MCF 10A (cell line): ENCODE measurements at regions not wholly inside any gene's neighbourhood (a gene's known extent, or its start where the extent isn't known, plus 50 kb on each side); places are given as distances from the start of the nearest gene placed in this dataset.

ENCODE experiments used
- BruUV-seq: library from RNA; stranded (reverse); fragments of 400-500 nt; replicated peaks from 2 replicates; lab custom pipeline; 2021; lab: Mats Ljungman, UMichigan
- CTCF ChIA-PET: fragments of 300-600 bp; sonication (Branson Sonifier 250); formaldehyde crosslinking; extraction: SDS; loops from one replicate; lab custom pipeline; 2021; ENCODE audit warnings: antibody characterized with exemption, inconsistent platforms; lab: Yijun Ruan, JAX
- POLR2A ChIA-PET: fragments of 300-600, 350-650 bp; sonication (Branson Sonifier 250); formaldehyde crosslinking; extraction: SDS; loops from one replicate; lab custom pipeline; 2020; ENCODE audit warnings: antibody characterized with exemption, inconsistent platforms; lab: Yijun Ruan, JAX
- DNase-seq: peaks from one replicate; pipeline ENCODE4 v3.0.0-alpha.2; 2018; ENCODE audit not compliant: unreplicated experiment
- H3K27ac Mint-ChIP-seq: one replicate; pipeline ENCODE4 v1.8.0; 2022; ENCODE audit warnings: mild to moderate bottlenecking, low read depth, mixed read lengths; ENCODE audit not compliant: unreplicated experiment
- H3K27me3 Mint-ChIP-seq: one replicate; pipeline ENCODE4 v1.8.0; 2022; ENCODE audit warnings: mixed read lengths; ENCODE audit not compliant: insufficient read depth, unreplicated experiment
- H3K36me3 Mint-ChIP-seq: one replicate; pipeline ENCODE4 v1.8.0; 2022; ENCODE audit warnings: mild to moderate bottlenecking, moderate library complexity, mixed read lengths; ENCODE audit not compliant: insufficient read depth, unreplicated experiment
- H3K4me1 Mint-ChIP-seq: one replicate; pipeline ENCODE4 v1.8.0; 2022; ENCODE audit warnings: mixed read lengths; ENCODE audit not compliant: insufficient read depth, unreplicated experiment
- H3K4me3 Mint-ChIP-seq: one replicate; pipeline ENCODE4 v1.8.0; 2022; ENCODE audit warnings: mild to moderate bottlenecking, moderate library complexity, mixed read lengths; ENCODE audit not compliant: unreplicated experiment
- H3K9me3 Mint-ChIP-seq: one replicate; pipeline ENCODE4 v1.8.0; 2022; ENCODE audit warnings: mixed read lengths; ENCODE audit not compliant: unreplicated experiment
- intact Hi-C: fragments of 100-400 bp; cut with micrococcal nuclease; formaldehyde crosslinking; loops from 2 replicates; pipeline ENCODE4 v1.14.1; 2022
- TF ChIP-seq, protein P1 (sequence below): fragments of 200-600 bp; IDR thresholded peaks from one replicate; pipeline ENCODE4 v1.8.0; 2022; ENCODE audit warnings: antibody characterized with exemption, mild to moderate bottlenecking; ENCODE audit not compliant: unreplicated experiment

- TF ChIP-seq, protein P1, sequence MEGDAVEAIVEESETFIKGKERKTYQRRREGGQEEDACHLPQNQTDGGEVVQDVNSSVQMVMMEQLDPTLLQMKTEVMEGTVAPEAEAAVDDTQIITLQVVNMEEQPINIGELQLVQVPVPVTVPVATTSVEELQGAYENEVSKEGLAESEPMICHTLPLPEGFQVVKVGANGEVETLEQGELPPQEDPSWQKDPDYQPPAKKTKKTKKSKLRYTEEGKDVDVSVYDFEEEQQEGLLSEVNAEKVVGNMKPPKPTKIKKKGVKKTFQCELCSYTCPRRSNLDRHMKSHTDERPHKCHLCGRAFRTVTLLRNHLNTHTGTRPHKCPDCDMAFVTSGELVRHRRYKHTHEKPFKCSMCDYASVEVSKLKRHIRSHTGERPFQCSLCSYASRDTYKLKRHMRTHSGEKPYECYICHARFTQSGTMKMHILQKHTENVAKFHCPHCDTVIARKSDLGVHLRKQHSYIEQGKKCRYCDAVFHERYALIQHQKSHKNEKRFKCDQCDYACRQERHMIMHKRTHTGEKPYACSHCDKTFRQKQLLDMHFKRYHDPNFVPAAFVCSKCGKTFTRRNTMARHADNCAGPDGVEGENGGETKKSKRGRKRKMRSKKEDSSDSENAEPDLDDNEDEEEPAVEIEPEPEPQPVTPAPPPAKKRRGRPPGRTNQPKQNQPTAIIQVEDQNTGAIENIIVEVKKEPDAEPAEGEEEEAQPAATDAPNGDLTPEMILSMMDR: no peak
- intact Hi-C loops: no loop called here
- no peak overlapping the region for H3K4me3 Mint-ChIP-seq
- no peaks in the 10 kb centered on the region for H3K27me3 Mint-ChIP-seq
- no TSS peak for BruUV-seq
- no peak overlapping the region for H3K27ac Mint-ChIP-seq
- DNase-seq: no peak
- no peaks in the 10 kb centered on the region for H3K4me1 Mint-ChIP-seq
- ChIA-PET POLR2A (interaction anchor here (0.7 kb wide), 1 partner anchor 10 kb away, joined by 3 read pairs; no protein-coding TSS in a partner anchor), CTCF (interaction anchor here (0.6 kb wide), 1 partner anchor 16 kb away, joined by 3 read pairs; no protein-coding TSS in a partner anchor)
- H3K36me3 Mint-ChIP-seq: no peaks in the 10 kb centered on the region
- peaks cover 5% of the 10 kb centered on the region for H3K9me3 Mint-ChIP-seq
Observed at GRCh38 chr3:6508410-6508759, 352.5 kb upstream of the GRM7 start.

DNA sequence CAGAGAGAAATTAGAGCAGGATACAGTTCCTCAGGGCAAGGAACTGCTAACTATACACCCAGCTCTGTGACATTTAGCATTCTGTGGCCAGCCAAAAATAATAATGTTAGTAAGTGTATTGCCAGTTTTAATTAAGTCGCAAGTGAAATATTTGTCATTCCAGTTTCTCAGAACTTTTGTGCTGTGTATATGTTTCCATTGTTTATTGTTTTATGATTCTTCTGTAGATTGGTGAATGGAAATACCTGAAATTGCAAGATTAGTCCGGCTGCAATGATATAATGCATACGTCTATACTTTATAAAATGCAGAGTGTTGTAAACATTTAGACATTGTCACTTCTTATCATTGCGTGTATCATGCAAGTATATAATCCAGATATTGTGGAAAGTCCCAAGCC is 351.3 kb upstream of the GRM7 start:
- ChIA-PET POLR2A (no interaction called here), CTCF (no interaction called here)
- H3K9me3 Mint-ChIP-seq: peaks cover 5% of the 10 kb centered on the region
- no TSS peak for BruUV-seq
- H3K4me3 Mint-ChIP-seq: no peak overlapping the region
- no peaks in the 10 kb centered on the region for H3K36me3 Mint-ChIP-seq
- intact Hi-C loops: no loop called here
- no peaks in the 10 kb centered on the region for H3K4me1 Mint-ChIP-seq
- H3K27ac Mint-ChIP-seq: no peak overlapping the region
- TF ChIP-seq, protein P1: no peak
- no peaks in the 10 kb centered on the region for H3K27me3 Mint-ChIP-seq
- no peak for DNase-seq

DNA sequence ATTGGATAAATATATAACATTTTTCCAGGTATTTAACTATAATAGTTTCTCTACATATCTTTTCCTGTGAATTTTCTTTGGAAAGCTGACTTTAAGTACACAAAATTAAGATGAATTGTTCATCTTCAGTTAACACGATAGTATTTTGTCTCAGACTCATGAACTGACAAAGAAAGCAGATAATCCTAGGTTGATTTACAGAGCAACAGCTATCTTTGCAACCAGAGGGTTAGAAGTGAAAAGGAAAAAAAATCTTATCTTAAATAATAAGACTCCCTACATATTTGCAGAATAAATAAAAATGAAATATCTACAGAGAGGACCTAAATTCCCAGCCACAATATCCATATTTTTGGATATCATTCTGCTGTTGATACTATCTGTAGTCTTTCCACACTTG is 350.2 kb upstream of the GRM7 start:
- CTCF ChIA-PET: interaction anchor here (0.7 kb wide), 1 partner anchor 11 kb away, joined by 3 read pairs; no protein-coding TSS in a partner anchor
- no TSS peak for BruUV-seq
- DNase-seq: no peak
- POLR2A ChIA-PET: no interaction called here
- intact Hi-C loops: no loop called here
- Mint-ChIP-seq H3K9me3 (peaks cover 5% of the 10 kb centered on the region), H3K36me3 (no peaks in the 10 kb centered on the region), H3K4me3 (no peak overlapping the region), H3K27ac (no peak overlapping the region), H3K4me1 (no peaks in the 10 kb centered on the region), H3K27me3 (no peaks in the 10 kb centered on the region)
- TF ChIP-seq, protein P1: no peak

- TF ChIP-seq, protein P1: no peak
- no peak overlapping the region for H3K4me3 Mint-ChIP-seq
- no peak overlapping the region for H3K27ac Mint-ChIP-seq
- H3K9me3 Mint-ChIP-seq: peaks cover 5% of the 10 kb centered on the region
- no TSS peak for BruUV-seq
- POLR2A ChIA-PET: interaction anchor here (0.6 to 1.2 kb wide), 2 partner anchors 9 to 801 kb away, joined by 3 read pairs; no protein-coding TSS in a partner anchor
- H3K36me3 Mint-ChIP-seq: no peaks in the 10 kb centered on the region
- CTCF ChIA-PET: no interaction called here
- DNase-seq: no peak
- H3K27me3 Mint-ChIP-seq: no peaks in the 10 kb centered on the region
- intact Hi-C loops: no loop called here
- no peaks in the 10 kb centered on the region for H3K4me1 Mint-ChIP-seq
Observed at GRCh38 chr3:6512172-6512800, 348.6 kb upstream of the GRM7 start.
